RCC 7860 (cell line): ENCODE measurements at regions not wholly inside any gene's neighbourhood (a gene's known extent, or its start where the extent isn't known, plus 50 kb on each side); places are given as distances from the start of the nearest gene placed in this dataset.
"Not testable (repeated sequence)": the region's sequence is repeated elsewhere in the genome, so short reads cannot be mapped to it uniquely, and the experiment has no call there.

ENCODE experiments used
- DNase-seq: peaks from one replicate; pipeline ENCODE4 v3.0.0-alpha.2; 2015; ENCODE audit warnings: low spot score
- FAIRE-seq: peaks from 2 replicates; lab custom pipeline; 2012; peaks lifted over from hg19 to GRCh38; lab: Jason Lieb, UNC

GRCh38 chr6:21769405-21769861 lies 175.9 kb downstream of the SOX4 start:
- DNase-seq (peak; percentile 55), FAIRE-seq (peak; percentile 78)

GRCh38 chr6:21769968-21770367 lies 176.4 kb downstream of the SOX4 start:
- DNase-seq = no peak
- no peak for FAIRE-seq

- FAIRE-seq (no peak), DNase-seq (no peak)
Observed at GRCh38 chr6:21771626-21772320, 178.2 kb downstream of the SOX4 start.

- DNase-seq (no peak), FAIRE-seq (no peak)
Observed at GRCh38 chr6:21772477-21772876, 178.9 kb downstream of the SOX4 start.

DNA sequence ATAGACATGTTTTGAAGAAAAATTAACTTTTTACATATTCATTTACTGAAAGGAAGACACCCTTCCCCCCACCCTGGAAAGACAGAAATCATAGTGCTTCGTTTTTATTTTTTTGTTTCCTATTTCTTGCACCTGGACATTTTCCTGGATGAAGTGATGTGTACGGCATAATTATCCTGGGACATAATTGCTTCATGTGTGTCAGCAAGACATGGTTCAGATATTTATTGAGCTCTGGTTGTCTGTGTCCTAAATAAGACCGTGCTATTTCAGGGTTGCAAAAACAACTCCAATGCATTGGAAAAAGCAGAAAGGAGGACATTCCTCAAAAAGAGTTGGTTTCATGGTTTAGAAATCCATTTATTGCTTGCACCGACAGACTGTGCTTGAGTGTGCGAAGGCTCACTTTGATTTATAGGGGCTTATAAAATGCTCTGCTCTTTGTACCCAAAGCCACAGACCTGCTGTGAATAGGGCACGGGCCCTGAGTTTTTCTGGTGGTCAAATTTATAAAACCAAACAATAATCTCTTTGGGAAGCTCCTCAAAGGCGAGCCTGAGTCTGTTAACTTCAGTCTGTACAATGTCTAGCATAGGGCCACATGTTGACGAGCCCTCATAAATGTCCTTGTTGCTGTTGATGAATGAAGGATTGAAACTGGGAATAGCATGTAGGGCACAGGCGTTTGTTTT lies 179.5 kb downstream of the SOX4 start:
- DNase-seq (no peak), FAIRE-seq (no peak)

- FAIRE-seq (no peak), DNase-seq (no peak)
Observed at GRCh38 chr6:21773576-21773968, 180.0 kb downstream of the SOX4 start.

DNA sequence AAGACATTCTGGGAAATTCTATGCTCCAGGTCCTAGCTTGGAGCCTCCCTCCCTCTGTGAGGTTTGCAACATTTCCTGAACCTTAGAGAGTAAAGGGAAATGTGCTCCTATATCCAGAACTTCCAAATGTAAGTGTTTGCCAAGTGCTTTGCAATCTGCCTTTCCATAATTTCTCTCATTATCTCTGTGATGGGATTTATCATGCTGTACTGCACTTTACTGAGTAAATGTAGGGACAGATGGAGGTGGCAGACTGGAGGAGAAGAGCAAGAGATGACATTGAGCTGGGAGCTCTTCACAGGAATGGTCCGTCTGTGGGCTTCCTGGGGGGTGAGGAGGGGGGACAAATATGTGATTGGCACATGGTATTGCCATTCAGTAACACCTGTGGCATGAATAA lies 184.3 kb downstream of the SOX4 start:
- DNase-seq = no peak
- no peak for FAIRE-seq

- no peak for FAIRE-seq
- DNase-seq = no peak
Observed at GRCh38 chr6:21780141-21780540, 186.6 kb downstream of the SOX4 start.

- no peak for FAIRE-seq
- DNase-seq = no peak
Observed at GRCh38 chr6:21780679-21781078, 187.1 kb downstream of the SOX4 start.

GRCh38 chr6:21781128-21781527 lies 187.6 kb downstream of the SOX4 start:
- FAIRE-seq = no peak
- DNase-seq = no peak

DNA sequence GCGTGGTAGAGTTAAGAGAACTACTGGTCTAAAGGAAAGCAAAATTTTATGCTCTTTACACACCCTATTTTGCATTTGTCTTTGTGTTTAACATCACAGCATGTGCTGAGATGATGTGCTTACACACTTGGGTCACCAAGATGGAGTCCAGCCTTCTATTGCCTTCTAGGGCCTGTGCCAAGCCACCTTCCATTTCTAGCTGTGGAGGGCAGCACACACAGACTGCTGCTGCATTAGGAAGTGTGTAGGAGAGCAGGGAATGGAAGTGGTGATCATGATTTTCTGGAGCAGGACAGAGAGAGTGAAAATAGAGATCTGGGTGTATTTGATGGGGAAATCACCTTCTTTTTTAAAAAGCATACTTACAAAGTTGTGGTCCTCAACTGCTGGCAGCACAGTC lies 191.6 kb downstream of the SOX4 start:
- DNase-seq = no peak
- no peak for FAIRE-seq

GRCh38 chr6:21791056-21791455 lies 197.5 kb downstream of the SOX4 start:
- no peak for FAIRE-seq
- no peak for DNase-seq

GRCh38 chr6:21791581-21791980 lies 198.0 kb downstream of the SOX4 start:
- FAIRE-seq (no peak), DNase-seq (no peak)

DNA sequence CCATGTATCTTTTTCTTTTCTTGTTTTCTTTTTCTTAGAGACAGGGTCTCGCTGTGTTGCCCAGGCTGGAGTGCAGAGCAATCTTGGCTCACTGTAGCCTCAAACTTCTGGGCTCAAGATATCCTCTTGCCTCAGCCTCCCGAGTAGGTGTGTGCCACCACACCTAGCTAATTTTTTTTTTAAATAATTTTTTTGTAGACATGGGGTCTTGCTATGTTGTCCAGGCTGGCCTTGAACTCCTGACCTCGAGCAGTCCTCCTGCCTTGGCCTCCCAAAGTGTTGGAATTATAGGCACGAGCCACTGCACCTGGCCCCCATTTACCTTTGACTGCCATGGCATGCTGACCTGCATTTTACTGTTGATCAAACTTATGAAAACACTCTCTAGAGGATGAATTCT lies 198.6 kb downstream of the SOX4 start:
- DNase-seq (no peak), FAIRE-seq (no peak)

DNA sequence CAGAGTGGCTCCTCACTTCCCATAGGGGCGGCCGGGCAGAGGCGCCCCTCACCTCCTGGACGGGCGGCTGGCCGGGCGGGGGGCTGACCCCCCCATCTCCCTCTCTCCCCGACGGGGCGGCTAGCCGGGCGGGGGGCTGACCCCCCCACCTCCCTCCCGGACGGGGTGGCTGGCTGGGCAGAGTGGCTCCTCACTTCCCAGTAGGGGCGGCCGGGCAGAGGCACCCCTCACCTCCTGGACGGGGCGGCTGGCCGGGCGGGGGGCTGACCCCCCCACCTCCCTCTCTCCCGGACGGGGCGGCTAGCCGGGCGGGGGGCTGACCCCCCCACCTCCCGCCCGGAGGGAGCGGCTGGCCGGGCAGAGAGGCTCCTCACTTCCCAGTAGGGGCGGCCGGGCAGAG lies 203.4 kb downstream of the SOX4 start:
- not testable (repeated sequence) for FAIRE-seq, DNase-seq

DNA sequence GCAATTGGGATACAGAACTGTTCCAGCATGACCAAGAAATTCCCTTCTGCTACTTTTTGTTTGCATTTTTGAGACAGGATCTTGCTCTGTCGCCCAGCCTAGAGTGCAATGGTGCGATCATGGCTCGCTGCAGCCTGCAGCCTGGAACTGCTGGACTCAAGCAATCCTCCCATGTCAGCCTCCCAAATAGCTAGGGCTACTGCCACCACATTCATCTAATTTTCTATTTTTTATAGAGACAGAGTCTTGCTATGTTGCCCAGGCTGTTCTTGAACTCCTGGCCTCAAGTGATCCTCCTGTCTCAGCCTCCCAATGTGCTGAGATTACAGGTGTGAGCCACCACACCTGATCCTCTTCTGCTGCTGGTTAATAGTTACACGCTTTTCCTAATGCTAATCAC lies 204.9 kb downstream of the SOX4 start:
- no peak for DNase-seq
- no peak for FAIRE-seq

DNA sequence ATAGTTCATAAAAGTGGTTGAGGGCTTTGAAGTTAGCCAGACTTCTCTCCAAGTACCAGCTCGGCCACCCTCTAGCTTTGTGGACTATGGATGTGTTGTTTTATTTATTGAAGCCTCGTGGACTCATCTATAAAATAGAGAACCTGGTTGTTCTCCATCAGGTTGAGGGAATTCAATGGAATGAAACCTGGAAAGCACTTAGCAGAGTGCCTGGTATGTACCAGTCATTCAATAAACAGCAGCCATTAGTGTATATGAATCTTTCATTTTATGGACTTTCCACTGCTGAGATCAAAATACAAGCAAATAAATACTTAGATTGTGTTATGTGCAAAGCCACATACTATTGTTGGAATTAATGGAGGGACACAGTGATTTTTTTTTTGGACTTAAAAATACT lies 206.8 kb downstream of the SOX4 start:
- FAIRE-seq = no peak
- DNase-seq = no peak

- FAIRE-seq = no peak
- no peak for DNase-seq
Observed at GRCh38 chr6:21800948-21801438, 207.4 kb downstream of the SOX4 start.

DNA sequence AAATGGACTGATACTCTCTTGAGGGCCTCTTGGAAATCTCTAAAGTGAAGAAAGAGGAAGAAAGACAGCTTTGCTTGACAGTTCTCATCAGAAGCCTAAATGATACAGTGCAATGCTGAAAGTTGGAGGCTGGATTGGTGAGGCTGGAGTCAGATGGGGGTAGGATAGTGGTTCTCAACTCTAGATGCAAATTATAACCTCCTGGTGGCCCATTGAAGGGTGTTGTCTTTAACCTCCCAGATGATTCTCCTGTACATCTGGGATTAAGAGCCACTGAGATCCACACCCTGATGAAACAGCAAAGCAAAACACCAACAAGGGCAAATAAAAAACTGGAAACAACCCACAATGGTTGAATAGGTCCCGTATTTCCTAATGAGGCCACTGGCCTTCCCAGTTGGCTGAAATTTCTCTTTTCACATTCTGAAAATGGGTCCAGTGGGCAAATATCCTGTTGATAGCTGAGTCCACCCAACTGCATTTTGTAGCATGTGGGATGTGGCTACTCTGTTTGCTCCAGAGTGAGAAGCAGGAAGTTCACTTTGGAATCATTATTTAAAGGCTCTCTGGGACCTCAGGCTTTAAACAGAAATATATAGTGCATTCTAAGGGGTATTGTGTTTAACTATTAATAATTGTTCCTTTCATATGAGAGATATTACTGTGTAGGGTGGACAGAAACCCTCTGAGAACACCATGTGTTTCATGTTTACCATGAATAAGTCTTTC lies 208.1 kb downstream of the SOX4 start:
- FAIRE-seq = no peak

GRCh38 chr6:21802175-21802822 lies 208.7 kb downstream of the SOX4 start:
- no peak for FAIRE-seq
- DNase-seq = no peak

More for the DNA sequence above, 208.1 kb downstream of the SOX4 start:
- DNase-seq = no peak

DNA sequence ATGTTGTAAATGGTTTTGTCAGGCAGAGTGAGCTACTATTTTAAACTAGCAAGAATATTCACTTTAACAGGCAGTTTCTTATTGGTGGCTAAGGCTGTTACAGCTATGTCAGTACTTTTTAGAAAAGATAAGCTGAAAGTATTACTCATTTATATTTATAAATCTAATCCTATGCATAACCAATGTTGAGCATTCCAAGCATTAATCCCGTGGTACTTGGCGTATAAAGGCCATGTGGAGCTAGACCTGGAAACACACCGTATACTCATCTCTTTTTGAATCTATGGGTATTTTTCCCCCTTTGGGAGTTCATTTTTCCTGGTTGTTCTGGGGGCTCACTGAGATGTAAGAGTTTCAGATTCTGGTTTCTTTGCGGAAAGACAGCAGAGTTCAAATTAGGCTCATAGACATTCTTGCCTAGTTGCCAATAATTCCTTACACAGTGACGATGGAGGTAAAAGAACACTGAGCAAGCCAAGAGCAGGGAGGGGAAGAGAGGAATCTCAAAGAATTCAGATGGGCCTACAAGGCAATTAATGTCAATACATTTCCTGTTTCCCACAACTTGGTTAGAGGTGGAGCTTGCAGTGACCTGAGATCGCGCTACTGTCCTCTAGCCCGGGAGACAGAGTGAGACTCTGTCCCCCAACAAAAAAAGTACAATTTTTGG lies 211.5 kb downstream of the SOX4 start:
- no peak for FAIRE-seq
- no peak for DNase-seq
